ENCODE measurements at regions not wholly inside any gene's neighbourhood (a gene's known extent, or its start where the extent isn't known, plus 50 kb on each side); places are given as distances from the start of the nearest gene placed in this dataset.

- Histone ChIP-seq H3K9me3 (no peaks in the 10 kb centered on the region), H3K27ac (no peak overlapping the region), H3K4me3 (no peak overlapping the region), H3K4me1 (no peaks in the 10 kb centered on the region), H3K36me3 (no peaks in the 10 kb centered on the region), H3K27me3 (no peaks in the 10 kb centered on the region)
- no peak for DNase-seq (ENCODE audit: low spot score)
- TF ChIP-seq CTCF (IDR thresholded peaks at IDR 0.05): no peak
These were observed 146.2 kb downstream of the VEGFA start for GRCh38 chr6:43915986-43916923.

GRCh38 chr6:43915208-43915869, 145.3 kb downstream of the VEGFA start:
- Histone ChIP-seq H3K27ac (no peak overlapping the region), H3K36me3 (no peaks in the 10 kb centered on the region), H3K4me1 (no peaks in the 10 kb centered on the region), H3K4me3 (no peak overlapping the region), H3K9me3 (no peaks in the 10 kb centered on the region), H3K27me3 (no peaks in the 10 kb centered on the region)
- no peak for TF ChIP-seq CTCF (IDR thresholded peaks at IDR 0.05)
- no peak for DNase-seq (ENCODE audit: low spot score)

GRCh38 chr6:43914272-43915147, 144.5 kb downstream of the VEGFA start:
- Histone ChIP-seq H3K27me3 (no peaks in the 10 kb centered on the region), H3K27ac (no peak overlapping the region), H3K36me3 (no peaks in the 10 kb centered on the region), H3K9me3 (no peaks in the 10 kb centered on the region), H3K4me1 (no peaks in the 10 kb centered on the region), H3K4me3 (no peak overlapping the region)
- no peak for DNase-seq (ENCODE audit: low spot score)
- TF ChIP-seq CTCF (IDR thresholded peaks at IDR 0.05): no peak

GRCh38 chr6:43913375-43914271, 143.6 kb downstream of the VEGFA start:
- no peaks in the 10 kb centered on the region for H3K9me3 ChIP-seq
- DNase-seq (ENCODE audit: low spot score): no peak
- H3K4me1 ChIP-seq: no peaks in the 10 kb centered on the region
- no peaks in the 10 kb centered on the region for H3K36me3 ChIP-seq
- H3K4me3 ChIP-seq: no peak overlapping the region
- no peaks in the 10 kb centered on the region for H3K27me3 ChIP-seq
- no peak for TF ChIP-seq CTCF (IDR thresholded peaks at IDR 0.05)
- H3K27ac ChIP-seq: no peak overlapping the region
